ENCODE measurements at regions not wholly inside any gene's neighbourhood (a gene's known extent, or its start where the extent isn't known, plus 50 kb on each side); places are given as distances from the start of the nearest gene placed in this dataset.

- H3K27me3 ChIP-seq (ENCODE audit: control insufficient read depth, insufficient read depth, low read length), result no peaks in the 10 kb centered on the region
- no peak overlapping the region for H3K27ac ChIP-seq (ENCODE audit: insufficient read depth, low read length, poor library complexity, severe bottlenecking)
- Mint-ChIP-seq H3K9me3 (peaks cover 0 to 6% (median 2%) of the 10 kb centered on the region in 7 donors), H3K4me3 (no peak overlapping the region), H3K27me3 (no peaks in the 10 kb centered on the region), H3K4me1 (no peaks in the 10 kb centered on the region), H3K36me3 (no peaks in the 10 kb centered on the region), H3K27ac (no peak overlapping the region)
- no peaks in the 10 kb centered on the region for H3K9me3 ChIP-seq (ENCODE audit: control insufficient read depth in 2 of 2, low read length in 2 of 2)
- no peaks in the 10 kb centered on the region for H3K4me1 ChIP-seq (ENCODE audit: control insufficient read depth, insufficient read depth, low read length, poor library complexity, severe bottlenecking)
- no peaks in the 10 kb centered on the region for H3K36me3 ChIP-seq (ENCODE audit: control insufficient read depth, insufficient read depth, low read length)
- no peak for DNase-seq
- H3K4me3 ChIP-seq (ENCODE audit: low read depth, low read length), result no peak overlapping the region
- ATAC-seq (ENCODE audit: low read depth in 2 of 2), result no peak
These were observed 98.1 kb upstream of the GALNT5 start for GRCh38 chr2:157159221-157159934.

- Histone ChIP-seq H3K4me3 (ENCODE audit: low read depth, low read length) (no peak overlapping the region), H3K4me1 (ENCODE audit: control insufficient read depth, insufficient read depth, low read length, poor library complexity, severe bottlenecking) (no peaks in the 10 kb centered on the region), H3K27ac (ENCODE audit: insufficient read depth, low read length, poor library complexity, severe bottlenecking) (no peak overlapping the region), H3K36me3 (ENCODE audit: control insufficient read depth, insufficient read depth, low read length) (no peaks in the 10 kb centered on the region), H3K27me3 (ENCODE audit: control insufficient read depth, insufficient read depth, low read length) (no peaks in the 10 kb centered on the region), H3K9me3 (ENCODE audit: control insufficient read depth in 2 of 2, low read length in 2 of 2) (no peaks in the 10 kb centered on the region)
- Mint-ChIP-seq H3K4me3 (no peak overlapping the region), H3K4me1 (no peaks in the 10 kb centered on the region), H3K36me3 (no peaks in the 10 kb centered on the region), H3K27me3 (no peaks in the 10 kb centered on the region), H3K27ac (no peak overlapping the region), H3K9me3 (peaks cover 0 to 6% (median 2%) of the 10 kb centered on the region in 7 donors)
- DNase-seq (no peak), ATAC-seq (ENCODE audit: low read depth in 2 of 2) (no peak)
These were observed 97.4 kb upstream of the GALNT5 start for GRCh38 chr2:157160111-157160510.

DNA sequence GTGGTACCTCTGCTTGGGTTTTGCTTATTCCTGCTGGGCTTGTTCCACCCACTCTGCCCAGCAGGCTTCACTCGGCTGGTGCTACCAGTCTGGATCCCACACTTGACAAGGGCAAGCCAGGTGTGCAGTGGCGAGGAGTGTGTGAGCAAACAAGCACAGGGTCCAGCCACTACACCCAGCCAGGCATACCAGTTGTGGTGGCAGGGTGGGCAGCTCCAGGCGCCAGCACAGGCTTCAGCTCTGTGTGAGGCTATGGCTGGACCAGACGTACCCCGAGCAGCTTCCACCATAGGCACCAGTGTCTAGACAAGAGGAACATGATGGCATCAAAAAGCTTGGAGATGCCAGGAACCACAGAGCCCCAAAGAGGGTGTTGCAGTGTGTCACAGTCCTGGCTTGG lies 93.1 kb upstream of the GALNT5 start:
- Mint-ChIP-seq H3K27ac (no peak overlapping the region), H3K36me3 (no peaks in the 10 kb centered on the region), H3K4me3 (no peak overlapping the region), H3K9me3 (peaks cover 0 to 5% (median 1%) of the 10 kb centered on the region in 7 donors), H3K4me1 (no peaks in the 10 kb centered on the region), H3K27me3 (peaks cover 4% of the 10 kb centered on the region)
- Histone ChIP-seq H3K4me1 (ENCODE audit: control insufficient read depth, insufficient read depth, low read length, poor library complexity, severe bottlenecking) (no peaks in the 10 kb centered on the region), H3K9me3 (ENCODE audit: control insufficient read depth in 2 of 2, low read length in 2 of 2) (no peaks in the 10 kb centered on the region), H3K4me3 (ENCODE audit: low read depth, low read length) (no peak overlapping the region), H3K36me3 (ENCODE audit: control insufficient read depth, insufficient read depth, low read length) (no peaks in the 10 kb centered on the region), H3K27me3 (ENCODE audit: control insufficient read depth, insufficient read depth, low read length) (no peaks in the 10 kb centered on the region), H3K27ac (ENCODE audit: insufficient read depth, low read length, poor library complexity, severe bottlenecking) (no peak overlapping the region)
- DNase-seq (no peak), ATAC-seq (ENCODE audit: low read depth in 2 of 2) (no peak)

GRCh38 chr2:157164891-157165290 lies 92.6 kb upstream of the GALNT5 start:
- peaks cover 0 to 5% (median 1%) of the 10 kb centered on the region in 7 donors for H3K9me3 Mint-ChIP-seq
- H3K9me3 ChIP-seq (ENCODE audit: control insufficient read depth in 2 of 2, low read length in 2 of 2), result no peaks in the 10 kb centered on the region
- no peak overlapping the region for H3K27ac Mint-ChIP-seq
- no peaks in the 10 kb centered on the region for H3K36me3 Mint-ChIP-seq
- no peaks in the 10 kb centered on the region for H3K36me3 ChIP-seq (ENCODE audit: control insufficient read depth, insufficient read depth, low read length)
- no peak overlapping the region for H3K4me3 Mint-ChIP-seq
- no peak overlapping the region for H3K4me3 ChIP-seq (ENCODE audit: low read depth, low read length)
- no peak for DNase-seq
- no peak for ATAC-seq (ENCODE audit: low read depth in 2 of 2)
- no peaks in the 10 kb centered on the region for H3K27me3 ChIP-seq (ENCODE audit: control insufficient read depth, insufficient read depth, low read length)
- peaks cover 7% of the 10 kb centered on the region for H3K27me3 Mint-ChIP-seq
- no peaks in the 10 kb centered on the region for H3K4me1 ChIP-seq (ENCODE audit: control insufficient read depth, insufficient read depth, low read length, poor library complexity, severe bottlenecking)
- H3K27ac ChIP-seq (ENCODE audit: insufficient read depth, low read length, poor library complexity, severe bottlenecking), result no peak overlapping the region
- no peaks in the 10 kb centered on the region for H3K4me1 Mint-ChIP-seq

DNA sequence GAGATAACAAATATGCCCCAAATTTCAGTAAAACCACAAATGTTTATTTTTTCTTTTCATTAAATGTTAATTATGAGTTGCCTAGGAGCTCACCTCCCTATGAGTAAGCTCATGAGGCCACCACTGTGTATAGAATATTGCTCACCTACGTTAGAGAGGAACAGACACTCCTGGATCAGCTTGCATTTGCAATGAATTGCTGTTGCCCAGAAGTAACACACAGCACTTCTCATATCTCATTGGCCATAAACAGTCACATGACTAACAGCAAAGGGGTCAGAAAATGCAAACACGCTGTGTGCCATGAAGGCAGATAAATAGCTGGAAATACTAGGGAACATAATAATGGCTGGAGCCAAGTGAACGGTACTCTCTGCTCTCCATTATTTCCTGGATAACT lies 89.0 kb upstream of the GALNT5 start:
- no peaks in the 10 kb centered on the region for H3K4me1 Mint-ChIP-seq
- no peaks in the 10 kb centered on the region for H3K36me3 Mint-ChIP-seq
- Histone ChIP-seq H3K4me3 (ENCODE audit: low read depth, low read length) (no peak overlapping the region), H3K4me1 (ENCODE audit: control insufficient read depth, insufficient read depth, low read length, poor library complexity, severe bottlenecking) (no peaks in the 10 kb centered on the region), H3K27me3 (ENCODE audit: control insufficient read depth, insufficient read depth, low read length) (no peaks in the 10 kb centered on the region), H3K36me3 (ENCODE audit: control insufficient read depth, insufficient read depth, low read length) (no peaks in the 10 kb centered on the region), H3K9me3 (ENCODE audit: control insufficient read depth in 2 of 2, low read length in 2 of 2) (no peaks in the 10 kb centered on the region), H3K27ac (ENCODE audit: insufficient read depth, low read length, poor library complexity, severe bottlenecking) (no peak overlapping the region)
- H3K27me3 Mint-ChIP-seq, result peaks cover 8% of the 10 kb centered on the region
- no peak for ATAC-seq (ENCODE audit: low read depth in 2 of 2)
- no peak overlapping the region for H3K27ac Mint-ChIP-seq
- DNase-seq, result no peak
- no peak overlapping the region for H3K4me3 Mint-ChIP-seq
- peaks cover 0 to 2% (median 0%) of the 10 kb centered on the region in 7 donors for H3K9me3 Mint-ChIP-seq

GRCh38 chr2:157169889-157170288 lies 87.6 kb upstream of the GALNT5 start:
- Mint-ChIP-seq H3K4me1 (no peaks in the 10 kb centered on the region), H3K36me3 (no peaks in the 10 kb centered on the region), H3K27me3 (peaks cover 8% of the 10 kb centered on the region), H3K4me3 (no peak overlapping the region), H3K27ac (no peak overlapping the region), H3K9me3 (peaks cover 0 to 1% (median 0%) of the 10 kb centered on the region in 7 donors)
- Histone ChIP-seq H3K9me3 (ENCODE audit: control insufficient read depth in 2 of 2, low read length in 2 of 2) (no peaks in the 10 kb centered on the region), H3K4me1 (ENCODE audit: control insufficient read depth, insufficient read depth, low read length, poor library complexity, severe bottlenecking) (no peaks in the 10 kb centered on the region), H3K4me3 (ENCODE audit: low read depth, low read length) (no peak overlapping the region), H3K27me3 (ENCODE audit: control insufficient read depth, insufficient read depth, low read length) (no peaks in the 10 kb centered on the region), H3K27ac (ENCODE audit: insufficient read depth, low read length, poor library complexity, severe bottlenecking) (no peak overlapping the region), H3K36me3 (ENCODE audit: control insufficient read depth, insufficient read depth, low read length) (no peaks in the 10 kb centered on the region)
- no peak for ATAC-seq (ENCODE audit: low read depth in 2 of 2)
- no peak for DNase-seq

GRCh38 chr2:157170299-157170698 lies 87.2 kb upstream of the GALNT5 start:
- Mint-ChIP-seq H3K27ac (no peak overlapping the region), H3K9me3 (peaks cover 0 to 1% (median 0%) of the 10 kb centered on the region in 7 donors), H3K27me3 (peaks cover 8% of the 10 kb centered on the region), H3K4me3 (no peak overlapping the region), H3K4me1 (no peaks in the 10 kb centered on the region), H3K36me3 (no peaks in the 10 kb centered on the region)
- H3K36me3 ChIP-seq (ENCODE audit: control insufficient read depth, insufficient read depth, low read length), result no peaks in the 10 kb centered on the region
- H3K4me3 ChIP-seq (ENCODE audit: low read depth, low read length), result no peak overlapping the region
- DNase-seq, result no peak
- no peaks in the 10 kb centered on the region for H3K9me3 ChIP-seq (ENCODE audit: control insufficient read depth in 2 of 2, low read length in 2 of 2)
- no peak for ATAC-seq (ENCODE audit: low read depth in 2 of 2)
- no peak overlapping the region for H3K27ac ChIP-seq (ENCODE audit: insufficient read depth, low read length, poor library complexity, severe bottlenecking)
- no peaks in the 10 kb centered on the region for H3K4me1 ChIP-seq (ENCODE audit: control insufficient read depth, insufficient read depth, low read length, poor library complexity, severe bottlenecking)
- H3K27me3 ChIP-seq (ENCODE audit: control insufficient read depth, insufficient read depth, low read length), result no peaks in the 10 kb centered on the region

DNA sequence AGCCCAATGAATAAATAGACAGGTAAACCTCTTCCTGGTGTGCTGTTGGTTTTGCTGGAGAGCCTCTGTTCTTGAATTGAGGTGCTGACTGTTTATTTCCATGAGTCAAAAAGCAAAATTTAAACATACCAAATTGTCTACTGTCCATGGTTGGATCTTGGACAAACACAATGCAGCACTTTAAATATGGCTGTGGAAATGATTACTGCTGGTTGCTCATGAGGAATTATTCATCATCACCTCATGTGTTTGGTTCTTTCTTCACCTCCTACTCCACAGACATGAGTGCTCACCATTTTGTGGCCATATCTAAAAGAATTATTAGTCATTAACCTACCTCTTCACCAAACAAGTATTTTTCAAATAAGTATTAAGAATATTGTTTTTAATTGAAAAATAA lies 85.3 kb upstream of the GALNT5 start:
- Histone ChIP-seq H3K4me3 (ENCODE audit: low read depth, low read length) (no peak overlapping the region), H3K36me3 (ENCODE audit: control insufficient read depth, insufficient read depth, low read length) (no peaks in the 10 kb centered on the region), H3K27ac (ENCODE audit: insufficient read depth, low read length, poor library complexity, severe bottlenecking) (no peak overlapping the region), H3K4me1 (ENCODE audit: control insufficient read depth, insufficient read depth, low read length, poor library complexity, severe bottlenecking) (no peaks in the 10 kb centered on the region), H3K27me3 (ENCODE audit: control insufficient read depth, insufficient read depth, low read length) (peaks cover 2% of the 10 kb centered on the region), H3K9me3 (ENCODE audit: control insufficient read depth in 2 of 2, low read length in 2 of 2) (no peaks in the 10 kb centered on the region)
- Mint-ChIP-seq H3K4me3 (no peak overlapping the region), H3K36me3 (no peaks in the 10 kb centered on the region), H3K4me1 (no peaks in the 10 kb centered on the region), H3K27ac (no peak overlapping the region), H3K9me3 (no peaks in the 10 kb centered on the region), H3K27me3 (peaks cover 4% of the 10 kb centered on the region)
- ATAC-seq (ENCODE audit: low read depth in 2 of 2), result no peak
- DNase-seq, result no peak

Measured in CD4-positive, CD25-positive, alpha-beta regulatory T cell (primary cell).